GM12878 (cell line): ENCODE measurements at regions not wholly inside any gene's neighbourhood (a gene's known extent, or its start where the extent isn't known, plus 50 kb on each side); places are given as distances from the start of the nearest gene placed in this dataset.

Experiments
- ATAC-seq: fragments of 200-7000 bp; cut with Tn5 transposase; 3 replicates; pipeline ENCODE4 v1.9.1; 2020; ENCODE audit warnings: mild to moderate bottlenecking, moderate library complexity
- BruUV-seq: library from RNA; stranded (reverse); fragments of 400-500 nt; replicated peaks from 2 replicates; lab custom pipeline; 2021; lab: Mats Ljungman, UMichigan
- CTCF ChIA-PET: fragments of 300-600 bp; sonication (Branson Sonifier 250); formaldehyde crosslinking; extraction: SDS; loops from one replicate; lab custom pipeline; 2021; ENCODE audit warnings: inconsistent platforms; lab: Yijun Ruan, JAX
- POLR2A ChIA-PET: fragments of 350-600 bp; formaldehyde crosslinking; extraction: SDS; loops from one replicate; lab custom pipeline; 2021; ENCODE audit warnings: inconsistent platforms; lab: Charles Lee
- RAD21 ChIA-PET: fragments of 300-600 bp; sonication (Branson Sonifier 250); formaldehyde crosslinking; loops from one replicate; lab custom pipeline; 2023; ENCODE audit warnings: antibody characterized with exemption; ENCODE audit not compliant: unreplicated experiment; lab: Charles Lee
- SMC1A ChIA-PET: fragments of 300-600 bp; sonication (Branson Sonifier 250); formaldehyde crosslinking; loops from one replicate; lab custom pipeline; 2023; ENCODE audit not compliant: unreplicated experiment, uncharacterized antibody; lab: Charles Lee
- DNase-seq: peaks from one replicate; pipeline ENCODE4 v3.0.0-alpha.2; 2011; ENCODE audit warnings: low read depth, low spot score
- FAIRE-seq: peaks from 3 replicates; lab custom pipeline; 2011; peaks lifted over from hg19 to GRCh38; lab: Jason Lieb, UNC
- H2AFZ ChIP-seq: 2 replicates; pipeline ENCODE4 v1.6.0; 2011; ENCODE audit warnings: low read depth, low read length, control low read depth; ENCODE audit not compliant: control insufficient read depth
- H3K27ac ChIP-seq: 2 replicates; pipeline ENCODE4 v1.5.1; 2011; ENCODE audit warnings: control low read depth; ENCODE audit not compliant: control insufficient read depth, insufficient read depth
- H3K27me3 ChIP-seq, 2 experiments: replicated peaks in 1 of 2; 2 replicates each; pipeline versions ENCODE4 v1.6.0 to v1.6.1; 2011; ENCODE audit warnings: low read length in 1 of 2; ENCODE audit not compliant: control insufficient read depth in 2 of 2, insufficient read depth in 2 of 2
- H3K36me3 ChIP-seq, 2 experiments: 2 replicates each; pipeline ENCODE4 v1.5.1; 2011; ENCODE audit warnings: low read length in 1 of 2; ENCODE audit not compliant: control insufficient read depth in 2 of 2, insufficient read depth in 2 of 2
- H3K4me1 ChIP-seq: 2 replicates; pipeline ENCODE4 v1.6.1; 2011; ENCODE audit warnings: mild to moderate bottlenecking, low read length, moderate library complexity, mixed read lengths; ENCODE audit not compliant: control insufficient read depth, insufficient read depth
- H3K4me2 ChIP-seq: 2 replicates; pipeline ENCODE4 v1.6.0; 2011; ENCODE audit warnings: control low read depth; ENCODE audit not compliant: control insufficient read depth, insufficient read depth
- H3K4me3 ChIP-seq: fragments of 200-600 bp; sonication (generic); 2 replicates; pipeline ENCODE4 v1.5.1; 2016
- H3K79me2 ChIP-seq: 2 replicates; pipeline ENCODE4 v1.6.0; 2011; ENCODE audit warnings: low read length; ENCODE audit not compliant: control insufficient read depth, insufficient read depth
- H3K9ac ChIP-seq: 2 replicates; pipeline ENCODE4 v1.8.0; 2011; ENCODE audit warnings: low read length, control low read depth, mixed read lengths; ENCODE audit not compliant: control insufficient read depth, insufficient read depth
- H3K9me3 ChIP-seq: replicated peaks from 3 replicates; pipeline ENCODE4 v1.5.1; 2011; ENCODE audit warnings: mild to moderate bottlenecking, low read length; ENCODE audit not compliant: control insufficient read depth, insufficient read depth
- H4K20me1 ChIP-seq: 2 replicates; pipeline ENCODE4 v1.6.0; 2011; ENCODE audit not compliant: control insufficient read depth, insufficient read depth
- BRCA1 ChIP-seq: IDR thresholded peaks from 2 replicates; pipeline ENCODE4 v1.6.1; 2011; ENCODE audit warnings: low read depth, low read length, improper control_type of control experiment
- DPF2 ChIP-seq: fragments of 450-650 bp; IDR thresholded peaks from 2 replicates; pipeline ENCODE4 v1.6.1; 2017; ENCODE audit warnings: mild to moderate bottlenecking
- EP300 ChIP-seq, 2 experiments: fragments of 150-350 bp in 1 of 2; IDR thresholded peaks; 2 replicates each; pipeline ENCODE4 v1.6.1; 2011 to 2012; ENCODE audit warnings: low read depth in 2 of 2, low read length in 2 of 2, borderline replicate concordance in 1 of 2, improper control_type of control experiment in 1 of 2, inconsistent platforms in 1 of 2; ENCODE audit not compliant: control insufficient read depth in 1 of 2
- FOS ChIP-seq: IDR thresholded peaks from 3 replicates; pipeline ENCODE4 v1.6.1; 2011; ENCODE audit warnings: borderline replicate concordance; ENCODE audit not compliant: insufficient read length; ENCODE audit errors: extremely low read depth
- HDAC6 ChIP-seq: fragments of 200-600 bp; sonication (generic); IDR thresholded peaks from one replicate; pipeline ENCODE4 v1.8.0; 2017; ENCODE audit warnings: antibody characterized with exemption; ENCODE audit not compliant: unreplicated experiment
- JUNB ChIP-seq: IDR thresholded peaks from 2 replicates; pipeline ENCODE4 v1.6.1; 2016; ENCODE audit warnings: antibody characterized with exemption, mild to moderate bottlenecking
- MEF2B ChIP-seq: fragments of 450-650 bp; IDR thresholded peaks from 2 replicates; pipeline ENCODE4 v1.6.1; 2018; ENCODE audit warnings: mild to moderate bottlenecking, moderate library complexity; ENCODE audit not compliant: partially characterized antibody, poor library complexity, severe bottlenecking
- MXI1 ChIP-seq: fragments of 150-350 bp; IDR thresholded peaks from 2 replicates; pipeline ENCODE4 v1.6.1; 2011; ENCODE audit warnings: low read depth, mild to moderate bottlenecking, inconsistent platforms, low read length, improper control_type of control experiment
- MYC ChIP-seq: IDR thresholded peaks from 2 replicates; pipeline ENCODE4 v1.6.1; 2011; ENCODE audit warnings: mild to moderate bottlenecking, low read length, moderate library complexity, inconsistent platforms; ENCODE audit not compliant: insufficient read depth, insufficient replicate concordance, insufficient read length, severe bottlenecking
- NFIC ChIP-seq: IDR thresholded peaks from 2 replicates; pipeline ENCODE4 v1.6.1; 2012; ENCODE audit warnings: low read depth, mild to moderate bottlenecking, inconsistent platforms, low read length, moderate library complexity
- POLR2A ChIP-seq: IDR thresholded peaks from 2 replicates; pipeline ENCODE4 v1.6.1; 2011; ENCODE audit warnings: low read depth, mild to moderate bottlenecking, low read length
- RBBP5 ChIP-seq: fragments of 200-600 bp; sonication (generic); conservative IDR thresholded peaks from 2 replicates; pipeline ENCODE4 v1.6.1; 2016
- RELB ChIP-seq: fragments of 450-650 bp; IDR thresholded peaks from 2 replicates; pipeline ENCODE4 v1.6.1; 2017; ENCODE audit warnings: low read depth, mild to moderate bottlenecking, moderate library complexity
- SP1 ChIP-seq: IDR thresholded peaks from one replicate; pipeline ENCODE4 v1.6.1; 2011; ENCODE audit warnings: low read depth, low read length
- SREBF2 ChIP-seq: IDR thresholded peaks from 2 replicates; pipeline ENCODE4 v1.6.1; 2012; ENCODE audit warnings: mild to moderate bottlenecking, low read length
- ZNF384 ChIP-seq: IDR thresholded peaks from 2 replicates; pipeline ENCODE4 v1.6.1; 2012; ENCODE audit warnings: low read depth, mild to moderate bottlenecking, low read length, improper control_type of control experiment, borderline replicate concordance
- WGBS: methylation state at CpG from one replicate; pipeline ENCODE4 v1.1.6; 2016; ENCODE audit warnings: low lambda C conversion rate; ENCODE audit not compliant: insufficient replicate concordance, insufficient coverage; ENCODE audit errors: missing lambda C conversion rate; 5-methylcytosine and 5-hydroxymethylcytosine counted together
- in situ Hi-C: fragments of 300-500 bp; cut with MboI; formaldehyde crosslinking; loops from 9 replicates; pipeline ENCODE4 v1.14.3; 2018; ENCODE audit warnings: mixed read lengths
- intact Hi-C: fragments of 100-400 bp; cut with micrococcal nuclease; formaldehyde crosslinking; loops from one replicate; pipeline ENCODE4 v1.14.2; 2022; ENCODE audit not compliant: unreplicated experiment

- no peak for TF ChIP-seq RELB
- no peak for TF ChIP-seq JUNB
- TF ChIP-seq RBBP5, result no peak
- TF ChIP-seq MXI1, result no peak
- TF ChIP-seq NFIC, result no peak
Measured at GRCh38 chr6:153599901-153600300, 439.1 kb upstream of the OPRM1 start (continued).

GRCh38 chr6:153595903-153596302, 443.1 kb upstream of the OPRM1 start:
- BruUV-seq, result no TSS peak
- Histone ChIP-seq H4K20me1 (no peaks in the 10 kb centered on the region), H3K27ac (no peak overlapping the region), H3K4me2 (no peak overlapping the region), H2AFZ (no peak overlapping the region), H3K9ac (no peak overlapping the region), H3K9me3 (no peaks in the 10 kb centered on the region), H3K27me3 (no peaks in the 10 kb centered on the region), H3K36me3 (no peaks in the 10 kb centered on the region), H3K4me1 (0 out of 2 replicates have a peak, but pooled peaks cover 2% of the 10 kb centered on the region), H3K79me2 (no peaks in the 10 kb centered on the region), H3K4me3 (no peak overlapping the region)
- FAIRE-seq, result no peak
- SMC1A ChIA-PET, result no interaction called here
- TF ChIP-seq HDAC6, result no peak
- TF ChIP-seq EP300 (IDR thresholded peaks at IDR 0.05; ENCODE audit: borderline replicate concordance in 1 of 2, control insufficient read depth in 1 of 2, low read depth in 2 of 2, low read length in 2 of 2), result no peak
- no peak for TF ChIP-seq SREBF2
- no peak for TF ChIP-seq POLR2A
- TF ChIP-seq BRCA1, result no peak
- TF ChIP-seq FOS, result no peak
- TF ChIP-seq MYC, result no peak
- no peak for TF ChIP-seq MEF2B
- TF ChIP-seq SP1, result no peak
- no peak for TF ChIP-seq ZNF384
- TF ChIP-seq DPF2, result no peak
- POLR2A ChIA-PET, result no interaction called here
- 0% methylated on average over 2 of the region's 2 CpGs for WGBS
- DNase-seq, result no peak
- RAD21 ChIA-PET, result no interaction called here
- in situ Hi-C loops (no loop called here), intact Hi-C loops (no loop called here)
- CTCF ChIA-PET, result no interaction called here
- ATAC-seq, result no peak
